K562 (cell line): ENCODE measurements at regions not wholly inside any gene's neighbourhood (a gene's known extent, or its start where the extent isn't known, plus 50 kb on each side); places are given as distances from the start of the nearest gene placed in this dataset.

Experiments used
- ATAC-seq: fragments of 200-7000 bp; cut with Tn5 transposase; 3 replicates; pipeline ENCODE4 v1.9.1; 2020; ENCODE audit warnings: moderate library complexity
- BruUV-seq: library from RNA; stranded (reverse); fragments of 400-500 nt; replicated peaks from 2 replicates; lab custom pipeline; 2021; lab: Mats Ljungman, UMichigan
- CTCF ChIA-PET: fragments of 300-600 bp; formaldehyde crosslinking; extraction: SDS; loops from one replicate; lab custom pipeline; 2021; ENCODE audit warnings: low intra/inter-chr PET ratio; lab: Yijun Ruan, JAX
- POLR2A ChIA-PET: fragments of 300-600, 350-650 bp; sonication (Branson Sonifier 250); formaldehyde crosslinking; extraction: SDS; loops from one replicate; lab custom pipeline; 2021; ENCODE audit warnings: antibody characterized with exemption, inconsistent platforms; lab: Yijun Ruan, JAX
- DNase-seq, 4 experiments: peaks; one replicate each; pipeline versions ENCODE4 v3.0.0 to v3.0.0-alpha.2; 2011 to 2018; ENCODE audit warnings: low spot score in 3 of 4, mixed read lengths in 3 of 4; ENCODE audit errors: extremely low read depth in 1 of 4
- FAIRE-seq: peaks from 2 replicates; lab custom pipeline; 2011; peaks lifted over from hg19 to GRCh38; lab: Jason Lieb, UNC
- H2AFZ ChIP-seq: 2 replicates; pipeline ENCODE4 v1.6.0; 2011; ENCODE audit warnings: low read depth, low read length, control low read depth, inconsistent platforms
- H3K27ac ChIP-seq: fragments of 200-600 bp; 3 replicates; pipeline ENCODE4 v1.8.0; 2011; ENCODE audit warnings: low read depth, mild to moderate bottlenecking, control low read depth, inconsistent platforms, low read length, moderate library complexity, mixed read lengths; ENCODE audit errors: extremely low read depth
- H3K27me3 ChIP-seq, 2 experiments: fragments of 300-600 bp in 1 of 2; 2 replicates in 1 of 2; 3 replicates in 1 of 2; pipeline versions ENCODE4 v1.6.0 to v1.8.0; 2011; ENCODE audit warnings: inconsistent platforms in 2 of 2, low read length in 2 of 2, mild to moderate bottlenecking in 1 of 2, mixed read lengths in 1 of 2, moderate library complexity in 1 of 2; ENCODE audit not compliant: control insufficient read depth in 2 of 2, insufficient read depth in 2 of 2
- H3K36me3 ChIP-seq: fragments of 300-600 bp; 3 replicates; pipeline ENCODE4 v1.8.0; 2011; ENCODE audit warnings: mild to moderate bottlenecking, low read length, inconsistent platforms; ENCODE audit not compliant: control insufficient read depth, insufficient read depth
- H3K4me1 ChIP-seq, 2 experiments: fragments of 200-600 bp in 1 of 2; replicated peaks in 1 of 2; 2 replicates in 1 of 2; 3 replicates in 1 of 2; pipeline versions ENCODE4 v1.5.1 to v1.8.0; 2011; ENCODE audit warnings: inconsistent platforms in 2 of 2, low read length in 2 of 2, mild to moderate bottlenecking in 1 of 2, mixed read lengths in 1 of 2, moderate library complexity in 1 of 2; ENCODE audit not compliant: control insufficient read depth in 2 of 2, insufficient read depth in 2 of 2
- H3K4me2 ChIP-seq: 2 replicates; pipeline ENCODE4 v1.6.1; 2011; ENCODE audit warnings: low read length, control low read depth, inconsistent platforms, mixed read lengths; ENCODE audit not compliant: insufficient read depth
- H3K4me3 ChIP-seq: fragments of 200-600 bp; sonication (generic), shearing (Covaris generic); 2 replicates; pipeline ENCODE4 v1.5.1; 2016; ENCODE audit warnings: control low read depth, inconsistent platforms
- H3K79me2 ChIP-seq: fragments of 200-600 bp; 3 replicates; pipeline ENCODE4 v1.8.0; 2011; ENCODE audit warnings: low read length, inconsistent platforms; ENCODE audit not compliant: control insufficient read depth, insufficient read depth
- H3K9ac ChIP-seq, 2 experiments: 2 replicates each; pipeline versions ENCODE4 v1.6.0 to v1.6.1; 2011; ENCODE audit warnings: low read depth in 2 of 2, low read length in 2 of 2, control low read depth in 1 of 2, inconsistent platforms in 1 of 2, mild to moderate bottlenecking in 1 of 2, mixed read lengths in 1 of 2; ENCODE audit not compliant: insufficient read depth in 1 of 2
- H3K9me1 ChIP-seq: one replicate; pipeline ENCODE4 v1.6.0; 2011; ENCODE audit warnings: inconsistent platforms, mild to moderate bottlenecking, low read length, moderate library complexity; ENCODE audit not compliant: control insufficient read depth, insufficient read depth
- H3K9me3 ChIP-seq: replicated peaks from 2 replicates; pipeline ENCODE4 v1.5.1; 2011; ENCODE audit warnings: low read depth, low read length, inconsistent platforms; ENCODE audit not compliant: control insufficient read depth, insufficient read depth
- H4K20me1 ChIP-seq: replicated peaks from 2 replicates; pipeline ENCODE4 v1.6.1; 2011; ENCODE audit warnings: low read length, inconsistent platforms, mixed read lengths; ENCODE audit not compliant: control insufficient read depth, insufficient read depth
- CAMTA2 ChIP-seq: fragments of 250-450 bp; sonication (Bioruptor Pico); conservative IDR thresholded peaks from 2 replicates; pipeline ENCODE4 v1.5.1; 2022
- HDAC8 ChIP-seq: fragments of 450-650 bp; IDR thresholded peaks from 2 replicates; pipeline ENCODE4 v1.6.1; 2016; ENCODE audit warnings: mild to moderate bottlenecking, missing genetic modification characterization, moderate library complexity, missing compliant biosample characterization
- THAP7 ChIP-seq: fragments of 250-450 bp; sonication (Bioruptor Pico); IDR thresholded peaks from 2 replicates; pipeline ENCODE4 v1.5.0; 2021
- ZBTB11 ChIP-seq, 3 experiments: fragments of 200-800 bp in 1 of 3; fragments of 250-450 bp in 1 of 3; fragments of 450-650 bp in 1 of 3; sonication (Bioruptor Pico) in 1 of 3; sonication (Bioruptor generic) in 1 of 3; formaldehyde crosslinking in 1 of 3; IDR thresholded peaks; 2 replicates each; pipeline versions ENCODE4 v1.6.1 to v1.8.0; 2016 to 2022; ENCODE audit warnings: mild to moderate bottlenecking in 2 of 3, missing genetic modification characterization in 2 of 3, missing compliant biosample characterization in 1 of 3, moderate library complexity in 1 of 3
- ZBTB49 ChIP-seq: sonication (generic); formaldehyde crosslinking; IDR thresholded peaks from 2 replicates; pipeline ENCODE4 v1.8.0; 2022; ENCODE audit warnings: missing genetic modification reagents, mild to moderate bottlenecking, borderline replicate concordance
- ZMIZ1 ChIP-seq, 2 experiments: fragments of 150-350 bp in 1 of 2; IDR thresholded peaks; 2 replicates each; pipeline ENCODE4 v1.6.1; 2012 to 2016; ENCODE audit warnings: low read depth in 2 of 2, low read length in 2 of 2, mild to moderate bottlenecking in 1 of 2, moderate library complexity in 1 of 2
- ZNF695 ChIP-seq: fragments of 450-650 bp; formaldehyde crosslinking; IDR thresholded peaks from 2 replicates; pipeline ENCODE4 v1.4.0; 2020; ENCODE audit warnings: mild to moderate bottlenecking, moderate library complexity
- ZNF766 ChIP-seq: fragments of 200-800 bp; sonication (Bioruptor generic); conservative IDR thresholded peaks from 2 replicates; pipeline ENCODE4 v1.6.1; 2016; ENCODE audit warnings: missing genetic modification characterization, missing compliant biosample characterization
- WGBS: fragments of 100-300 bp; shearing (Covaris generic); methylation state at CpG from one replicate; pipeline ENCODE4 v1.1.6; 2016; ENCODE audit warnings: low coverage, mixed read lengths; ENCODE audit not compliant: insufficient coverage; ENCODE audit errors: missing lambda C conversion rate; 5-methylcytosine and 5-hydroxymethylcytosine counted together
- in situ Hi-C: fragments of 300-500 bp; cut with MboI; formaldehyde crosslinking; loops from 4 replicates; pipeline ENCODE4 v1.15.0; 2018; ENCODE audit warnings: inconsistent platforms, mixed read lengths
- intact Hi-C: fragments of 100-400 bp; cut with micrococcal nuclease; formaldehyde crosslinking; loops from 2 replicates; pipeline ENCODE4 v1.14.2; 2022

GRCh38 chr3:104514371-104514770 is 852.3 kb upstream of the ALCAM start:
- ChIA-PET POLR2A (no interaction called here), CTCF (no interaction called here)
- no peak overlapping the region for H2AFZ ChIP-seq
- H3K9me3 ChIP-seq, result no peaks in the 10 kb centered on the region
- intact Hi-C loops (no loop called here), in situ Hi-C loops (no loop called here)
- H3K9ac ChIP-seq, result no peak overlapping the region
- 0% methylated on average over 1 of the region's 1 CpG for WGBS
- no peak overlapping the region for H3K27ac ChIP-seq
- ATAC-seq (no peak), DNase-seq (no peak), FAIRE-seq (no peak)
- H3K36me3 ChIP-seq, result no peaks in the 10 kb centered on the region
- no peak overlapping the region for H3K4me2 ChIP-seq
- H3K4me3 ChIP-seq, result no peak overlapping the region
- H3K79me2 ChIP-seq, result no peaks in the 10 kb centered on the region
- H4K20me1 ChIP-seq, result no peaks in the 10 kb centered on the region
- BruUV-seq, result no TSS peak
- H3K4me1 ChIP-seq, result no peaks in the 10 kb centered on the region
- H3K27me3 ChIP-seq, result no peaks in the 10 kb centered on the region
- no peaks in the 10 kb centered on the region for H3K9me1 ChIP-seq
- TF ChIP-seq ZBTB11 (CRISPR knock-in tag; IDR thresholded peaks at IDR 0.05) (no peak), ZNF766 (no peak), CAMTA2 (CRISPR knock-in tag) (no peak), THAP7 (no peak), ZNF695 (CRISPR knock-in tag) (no peak), HDAC8 (tag) (no peak), ZMIZ1 (IDR thresholded peaks at IDR 0.05; ENCODE audit: low read depth in 2 of 2, low read length in 2 of 2) (no peak), ZBTB49 (CRISPR knock-in tag) (no peak)
